Stimulated activated CD4-positive, alpha-beta T cell treated with anti-CD3 and anti-CD28 coated beads, Interleukin-12 subunit alpha, Interleukin-12 subunit beta, amount 100 ng/mL, for 48 hours (primary cell): ENCODE measurements at regions not wholly inside any gene's neighbourhood (a gene's known extent, or its start where the extent isn't known, plus 50 kb on each side); places are given as distances from the start of the nearest gene placed in this dataset.

ENCODE experiments used
- DNase-seq, 3 donors: peaks; one replicate each; pipeline ENCODE4 v3.0.0-alpha.2; 2020; ENCODE audit warnings: low read depth in 2 of 3, low spot score in 1 of 3

DNA sequence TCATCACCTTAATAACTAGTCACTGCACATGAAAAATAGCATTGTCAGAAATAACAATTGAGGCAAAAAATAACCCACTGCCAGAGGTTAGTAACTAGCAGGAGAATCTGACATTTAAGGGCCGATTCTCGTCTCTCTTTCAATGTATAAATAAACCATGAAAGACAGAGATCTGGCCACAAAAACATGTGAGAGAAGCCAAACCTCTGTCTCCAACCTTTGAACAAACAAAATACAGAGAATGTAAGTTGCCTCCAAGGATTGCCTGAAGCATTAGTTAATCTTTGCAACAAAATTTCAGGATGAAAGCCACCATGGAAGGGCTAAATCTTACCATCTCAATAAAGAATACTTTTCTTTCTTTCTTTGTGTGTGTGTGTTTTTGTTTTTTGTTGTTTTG, 257.4 kb upstream of the TMTC1 start:
- DNase-seq, result no peak

DNA sequence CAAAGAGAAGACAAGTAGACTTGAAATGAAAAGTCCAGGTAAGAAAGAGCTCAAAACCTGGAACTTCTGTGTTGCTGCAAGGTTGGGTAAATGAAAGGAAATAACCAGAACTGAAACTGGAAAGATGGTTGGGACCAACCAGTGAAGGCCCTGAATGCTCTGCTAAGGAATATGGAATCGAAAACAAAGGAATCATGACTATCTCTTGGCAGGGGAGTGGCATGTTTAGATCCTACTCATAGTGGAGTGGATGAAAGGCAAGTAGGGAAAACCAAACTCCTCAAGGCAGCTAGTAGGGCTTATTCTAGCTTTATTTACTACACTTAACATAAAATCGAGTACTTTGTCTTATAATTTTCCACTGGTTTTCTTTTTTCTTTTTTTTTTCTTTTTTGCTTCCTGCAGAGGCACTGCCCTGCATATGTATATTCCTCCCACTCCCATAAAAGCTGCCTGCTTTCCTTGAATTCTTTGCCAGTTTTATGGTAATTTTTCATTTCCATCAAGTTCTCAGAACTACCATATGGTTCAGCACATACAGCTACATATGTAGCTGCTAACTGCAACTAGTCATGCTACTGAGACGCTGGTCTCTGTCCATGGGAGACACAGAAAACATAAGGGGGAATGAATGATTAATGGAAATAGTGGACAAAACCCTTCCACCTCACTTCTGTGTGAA, 247.1 kb upstream of the TMTC1 start:
- no peak for DNase-seq

DNA sequence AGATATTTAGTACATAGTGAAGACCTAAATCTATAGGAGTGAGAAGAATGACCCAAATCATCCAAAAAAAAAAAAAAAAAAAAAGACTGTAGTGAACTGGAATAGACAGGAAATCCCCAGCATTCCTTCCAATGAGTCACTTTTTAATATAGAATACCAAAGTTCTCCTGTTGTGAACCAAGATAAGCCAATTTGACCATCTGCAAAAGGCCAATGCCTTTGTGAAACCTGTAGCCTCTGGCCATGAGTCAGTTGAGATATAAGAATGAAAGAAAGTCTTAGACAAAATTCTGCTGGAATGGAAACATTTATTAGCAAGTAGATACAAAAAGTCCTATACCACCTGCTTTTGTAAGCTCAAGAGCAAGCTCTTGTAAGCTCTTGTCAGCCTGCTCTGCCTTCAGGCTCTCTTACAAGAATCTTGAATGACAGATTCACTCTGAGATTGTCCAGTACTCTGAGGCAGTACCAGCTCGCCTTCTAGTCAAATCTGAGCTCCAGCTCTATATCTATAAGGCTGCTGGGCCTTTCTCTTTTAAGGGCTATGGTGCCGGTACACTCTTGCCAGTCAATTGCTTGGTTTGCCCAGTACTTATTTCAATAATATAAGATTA, 243.0 kb upstream of the TMTC1 start:
- DNase-seq, result no peak

DNA sequence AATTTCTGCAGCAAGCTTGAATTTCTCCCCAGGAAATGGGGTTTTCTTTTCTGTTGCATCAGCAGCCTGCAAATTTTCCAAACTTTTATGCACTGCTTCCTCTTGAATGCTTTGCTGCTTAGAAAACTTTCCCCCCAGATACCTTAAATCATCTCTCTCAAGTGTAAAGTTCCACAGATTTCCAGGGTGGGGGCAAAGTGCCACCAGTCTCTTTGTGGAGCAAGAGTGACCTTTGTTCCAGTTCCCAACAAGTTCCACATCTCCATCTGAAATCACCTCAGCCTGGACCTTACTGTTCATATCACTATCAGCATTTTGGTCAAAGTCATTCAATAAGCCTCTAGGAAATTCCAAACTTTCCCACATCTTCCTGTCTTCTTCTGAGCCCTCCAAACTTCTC, 241.6 kb upstream of the TMTC1 start:
- DNase-seq, result no peak

GRCh38 chr12:30023186-30023585, 239.4 kb upstream of the TMTC1 start:
- no peak for DNase-seq

- DNase-seq, result no peak
These were observed 237.5 kb upstream of the TMTC1 start for GRCh38 chr12:30021051-30021833.

DNA sequence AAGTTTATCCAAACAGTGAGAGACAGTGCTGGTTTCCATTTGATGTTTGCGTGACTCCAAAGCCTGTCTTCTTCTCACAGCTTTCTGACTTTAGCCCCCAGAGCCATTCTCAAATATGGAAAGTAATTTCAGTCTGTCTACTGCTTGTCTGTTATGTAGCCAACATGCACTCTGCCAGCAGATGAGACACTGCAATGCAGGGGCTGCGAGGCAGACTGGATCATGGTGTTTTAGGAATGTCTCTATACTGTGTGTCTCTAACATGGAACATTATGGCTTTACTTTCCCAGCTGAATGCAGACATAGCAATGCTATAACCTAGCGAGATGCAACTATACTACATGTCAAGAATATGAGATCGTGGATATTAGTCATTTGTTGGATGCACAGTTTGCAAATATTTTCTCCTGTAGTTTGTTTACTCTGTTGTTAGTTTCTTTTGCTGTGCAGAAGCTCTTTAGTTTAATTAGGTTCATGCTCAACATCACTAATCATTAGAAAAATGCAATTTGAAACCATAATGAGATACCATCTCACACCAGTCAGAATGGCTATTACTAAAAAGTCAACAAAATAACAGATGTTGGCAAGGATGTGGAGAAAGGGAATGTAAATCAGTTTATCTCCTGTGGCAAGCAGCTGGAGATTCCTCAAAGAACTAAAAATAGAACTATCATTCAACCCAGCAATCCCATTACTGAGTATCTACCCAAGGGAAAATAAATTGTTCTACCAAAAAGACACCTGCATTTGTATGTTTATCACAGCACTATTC, 235.8 kb upstream of the TMTC1 start:
- DNase-seq, result no peak

DNA sequence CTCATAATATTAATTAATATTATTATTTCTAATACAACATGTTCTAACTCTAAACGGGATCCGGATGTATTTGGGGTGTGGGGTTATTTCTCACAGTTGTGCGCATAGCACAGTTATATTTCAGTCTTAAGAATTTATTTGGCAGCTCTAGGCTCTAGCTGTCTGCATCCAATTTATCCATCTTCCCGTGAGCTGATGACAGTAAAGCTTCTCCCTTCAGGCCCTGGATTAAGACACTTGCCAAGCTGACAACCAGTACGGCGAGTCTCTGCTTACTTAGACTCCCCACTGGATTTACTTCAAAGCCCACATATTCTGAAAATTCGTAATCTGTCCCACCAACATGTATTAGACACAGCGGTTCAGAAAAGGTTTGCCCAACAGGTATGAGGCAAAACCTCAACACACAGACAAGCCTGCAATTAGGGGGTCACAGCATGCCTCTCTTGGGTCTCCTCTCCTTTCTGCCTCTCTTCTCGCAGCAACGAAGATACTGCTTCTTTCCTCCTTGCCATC, 232.9 kb upstream of the TMTC1 start:
- no peak for DNase-seq

DNA sequence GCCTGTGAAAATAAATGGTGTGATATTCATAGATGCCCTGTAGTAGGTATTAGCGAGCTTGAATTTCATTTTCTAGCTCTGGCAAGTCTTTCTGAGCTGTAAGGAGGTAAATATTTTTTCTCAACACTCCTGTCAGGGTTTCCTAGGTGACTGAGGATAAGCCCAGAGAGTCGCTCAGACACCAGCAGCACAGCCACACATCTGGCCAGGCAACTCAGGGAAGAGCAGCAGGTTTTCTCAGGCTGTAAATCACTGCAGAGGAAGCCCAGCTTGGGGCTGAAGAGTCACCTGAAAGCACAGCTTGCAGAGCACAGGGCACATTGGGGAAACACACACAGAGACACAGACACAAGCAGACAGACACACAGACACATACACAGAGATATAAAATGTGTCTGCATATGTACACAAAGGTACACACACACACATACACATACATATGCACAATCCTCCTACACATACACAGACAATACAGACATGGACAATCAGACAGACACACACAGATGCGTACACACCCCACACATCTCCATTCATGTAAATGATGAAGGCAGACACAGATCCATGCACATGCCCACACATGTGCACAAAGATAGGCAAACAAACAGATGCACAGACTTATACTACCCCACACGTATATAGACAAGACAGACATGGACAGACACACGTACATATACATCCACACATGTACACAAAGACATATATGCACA, 232.0 kb upstream of the TMTC1 start:
- no peak for DNase-seq

GRCh38 chr12:30014991-30015390, 231.2 kb upstream of the TMTC1 start:
- DNase-seq, result no peak

DNA sequence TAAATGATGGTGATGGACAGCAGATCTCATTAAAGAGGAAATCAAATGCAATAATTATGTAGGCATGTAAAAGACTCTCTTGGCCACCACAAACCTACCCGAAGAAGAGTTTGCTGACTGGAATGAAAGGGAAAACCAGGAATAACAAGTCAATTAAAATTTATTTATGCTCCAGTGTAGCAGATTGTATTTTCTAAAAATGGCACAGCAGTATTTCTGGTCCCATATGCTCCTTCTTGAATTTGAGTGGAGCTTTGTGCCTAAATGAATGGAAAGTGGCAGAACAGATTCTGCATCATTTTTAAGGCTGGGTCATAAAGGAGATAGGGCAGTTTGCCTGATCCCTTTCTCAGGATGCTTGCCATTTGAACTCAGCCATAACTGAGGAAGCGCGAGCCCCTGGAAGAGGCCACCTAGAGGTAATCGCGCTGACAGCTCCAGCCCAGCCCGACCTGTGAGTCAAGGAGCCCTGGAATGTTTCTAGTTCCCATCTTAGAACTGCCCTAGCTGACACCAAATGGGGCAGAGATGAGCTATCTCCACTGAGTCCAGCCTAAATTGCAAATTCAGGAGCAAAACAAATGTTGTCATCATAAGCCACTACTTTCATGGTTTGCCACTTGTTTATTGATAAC, 229.2 kb upstream of the TMTC1 start:
- no peak for DNase-seq

DNA sequence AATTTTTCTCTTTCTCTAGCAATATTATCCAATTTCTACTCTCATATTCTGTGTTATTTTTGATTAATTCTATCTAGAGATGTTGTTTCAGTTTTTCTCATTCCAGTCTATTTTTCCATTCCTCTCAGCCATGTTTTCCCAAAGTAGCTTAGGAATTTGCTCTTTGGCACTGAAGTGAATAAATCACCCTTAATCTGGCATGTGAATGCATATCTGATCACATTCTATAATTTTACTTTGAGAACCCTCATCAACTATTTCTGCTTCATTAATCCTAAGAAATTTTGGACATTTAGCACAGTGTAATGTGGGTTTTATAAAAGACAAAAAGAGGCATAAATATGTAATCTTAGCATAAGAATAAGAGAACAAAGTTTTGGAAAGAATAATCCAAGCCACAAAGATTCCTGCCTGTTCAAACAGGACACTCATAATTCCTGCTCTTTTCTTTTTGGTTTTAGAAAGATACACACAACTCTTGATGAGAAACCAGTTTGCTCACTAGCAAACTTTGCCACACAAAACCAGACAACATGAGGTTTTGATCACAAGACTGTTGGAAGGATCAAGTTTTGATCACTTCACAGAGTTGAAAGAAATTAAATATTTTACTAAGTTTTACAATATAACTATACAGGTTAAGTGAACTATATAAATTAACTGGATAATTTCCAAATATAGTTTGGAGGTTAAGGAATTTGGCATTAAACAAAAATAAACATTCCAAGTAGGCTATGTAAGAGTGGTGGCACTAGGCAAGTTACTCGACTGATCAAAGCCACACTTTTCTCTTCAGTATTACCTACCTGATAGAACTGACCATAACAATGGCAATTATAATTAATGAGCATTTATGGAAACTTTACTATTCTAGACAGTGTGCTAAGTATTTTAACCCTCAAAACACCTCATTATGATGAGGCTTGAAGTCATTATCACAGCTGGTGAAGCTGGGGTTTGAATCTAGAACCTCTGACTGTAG, 226.6 kb upstream of the TMTC1 start:
- no peak for DNase-seq

DNA sequence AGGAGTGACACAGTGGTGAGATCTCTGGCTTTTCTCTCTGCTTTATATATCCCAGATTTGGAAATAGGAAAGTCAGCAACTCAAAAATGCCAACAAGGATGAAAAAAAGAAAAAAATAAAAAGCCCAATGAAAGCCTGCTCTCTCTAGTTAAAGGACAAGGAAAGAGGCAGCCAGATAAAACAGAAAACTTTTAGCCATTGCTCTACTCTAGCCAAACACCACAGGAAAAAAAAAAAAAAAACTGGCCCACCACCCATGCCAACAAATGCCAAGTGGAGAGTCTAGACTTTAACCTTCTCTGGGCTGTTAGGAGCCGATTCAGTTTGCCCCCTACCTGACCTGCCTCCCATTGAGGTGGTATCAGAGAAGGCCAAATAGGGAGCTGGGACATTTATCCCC, 222.3 kb upstream of the TMTC1 start:
- no peak for DNase-seq

DNA sequence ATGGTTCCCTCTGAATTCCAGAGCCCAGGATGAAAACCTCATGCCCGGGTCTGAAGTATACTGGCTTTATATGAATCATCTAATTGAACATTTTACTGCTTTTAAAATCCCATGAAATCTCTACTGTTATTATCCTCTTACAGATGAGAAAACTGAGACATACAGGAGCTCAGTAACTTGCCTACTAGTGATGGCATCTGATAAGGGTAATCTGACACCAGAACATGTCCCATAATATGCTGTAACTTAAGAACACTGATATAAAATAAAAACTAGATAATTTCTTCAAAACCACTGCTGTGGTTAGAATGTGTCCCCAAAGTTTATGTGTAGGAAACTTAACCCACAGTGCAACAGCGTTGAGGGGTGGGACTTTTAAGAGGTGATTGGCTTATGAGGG, 219.6 kb upstream of the TMTC1 start:
- DNase-seq, result no peak

DNA sequence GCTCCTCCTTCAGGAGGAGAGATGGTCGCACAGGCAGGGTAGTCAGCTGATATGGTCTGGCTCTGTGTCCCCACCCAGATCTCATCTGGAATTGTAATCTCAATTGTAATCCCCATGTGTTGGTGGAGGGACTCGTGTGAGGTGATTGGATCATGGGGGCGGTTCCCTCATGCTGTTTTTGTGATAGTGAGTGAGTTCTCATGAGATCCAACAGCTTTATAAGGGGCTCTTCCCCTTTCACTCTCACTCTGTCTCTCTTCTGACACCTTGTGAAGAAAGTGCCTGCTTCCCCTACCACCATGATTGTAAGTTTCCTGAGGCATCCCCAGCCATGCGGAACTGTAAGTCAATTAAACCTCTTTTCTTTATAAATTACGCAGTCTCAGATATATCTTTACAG, 218.9 kb upstream of the TMTC1 start:
- no peak for DNase-seq

GRCh38 chr12:30000401-30000800, 216.7 kb upstream of the TMTC1 start:
- no peak for DNase-seq

GRCh38 chr12:29996993-29997392, 213.3 kb upstream of the TMTC1 start:
- DNase-seq, result no peak

DNA sequence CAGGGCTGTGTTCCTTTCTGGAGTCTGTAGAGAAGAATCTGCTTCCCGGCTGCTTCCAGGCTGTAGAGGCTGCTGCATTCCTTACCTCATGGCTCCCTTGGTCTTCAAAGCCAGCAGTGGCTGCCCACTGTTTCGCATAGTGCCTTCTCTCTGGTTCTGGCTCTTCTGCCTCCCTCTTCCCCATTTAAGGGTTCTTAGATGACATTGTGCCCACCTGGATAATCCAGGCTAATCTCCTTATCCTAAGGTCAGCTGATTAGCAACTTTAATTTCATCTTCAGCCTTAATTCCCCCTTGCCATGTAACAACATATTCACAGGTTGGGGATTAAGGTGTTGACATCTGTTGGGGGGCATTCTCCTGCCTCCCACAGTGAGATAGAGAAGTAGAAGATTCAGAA, 208.6 kb upstream of the TMTC1 start:
- DNase-seq, result no peak

- DNase-seq, result no peak
These were observed 208.2 kb upstream of the TMTC1 start for GRCh38 chr12:29991924-29992323.
